ENCODE measurements at regions not wholly inside any gene's neighbourhood (a gene's known extent, or its start where the extent isn't known, plus 50 kb on each side); places are given as distances from the start of the nearest gene placed in this dataset.

- TF ChIP-seq CTCF (IDR thresholded peaks at IDR 0.05; ENCODE audit: insufficient read depth in 1 of 2, low read depth in 1 of 2, low read length in 1 of 2, severe bottlenecking in 1 of 2, unreplicated experiment in 1 of 2), result no peak
- H3K9me3 Mint-ChIP-seq (ENCODE audit: unreplicated experiment), result no peaks in the 10 kb centered on the region
- H3K4me3 Mint-ChIP-seq (ENCODE audit: unreplicated experiment), result no peak overlapping the region
- no peak for DNase-seq
- POLR2A ChIA-PET, result no interaction called here
- no peak overlapping the region for H3K27ac Mint-ChIP-seq (ENCODE audit: unreplicated experiment)
- H3K9me3 ChIP-seq, result no peaks in the 10 kb centered on the region
- H3K27me3 Mint-ChIP-seq (ENCODE audit: insufficient read depth, unreplicated experiment), result no peaks in the 10 kb centered on the region
- H3K36me3 ChIP-seq (ENCODE audit: control insufficient read depth, insufficient read depth, low read length), result no peaks in the 10 kb centered on the region
- intact Hi-C loops (cut with micrococcal nuclease; ENCODE audit: unreplicated experiment), result loop anchor here (1.0 to 10.0 kb wide), 6 partner anchors 274 to 784 kb away; partner anchors contain the start of gene ADCY3
- H3K36me3 Mint-ChIP-seq (ENCODE audit: insufficient read depth, unreplicated experiment), result no peaks in the 10 kb centered on the region
- H3K4me1 Mint-ChIP-seq (ENCODE audit: low read depth, unreplicated experiment), result no peaks in the 10 kb centered on the region
- no TSS peak for BruUV-seq (replicated peaks)
- H3K4me3 ChIP-seq (ENCODE audit: low read depth, low read length), result no peak overlapping the region
- no peaks in the 10 kb centered on the region for H3K4me1 ChIP-seq
- CTCF ChIA-PET, result interaction anchor here (1.7 to 3.5 kb wide), 2 partner anchors 415 to 417 kb away, joined by 7 to 37 read pairs; no protein-coding TSS in a partner anchor
- H3K27me3 ChIP-seq (replicated peaks; ENCODE audit: control insufficient read depth, insufficient read depth, low read length), result no peaks in the 10 kb centered on the region
These were observed 50.6 kb upstream of the ITSN2 start for GRCh38 chr2:24410976-24411375.

- intact Hi-C loops (cut with micrococcal nuclease; ENCODE audit: unreplicated experiment), result loop anchor here (1.0 to 10.0 kb wide), 6 partner anchors 275 to 785 kb away; partner anchors contain the start of gene ADCY3
- TF ChIP-seq CTCF (IDR thresholded peaks at IDR 0.05; ENCODE audit: insufficient read depth in 1 of 2, low read depth in 1 of 2, low read length in 1 of 2, severe bottlenecking in 1 of 2, unreplicated experiment in 1 of 2), result peak; percentile 80 to 90
- no peaks in the 10 kb centered on the region for H3K27me3 Mint-ChIP-seq (ENCODE audit: insufficient read depth, unreplicated experiment)
- H3K9me3 Mint-ChIP-seq (ENCODE audit: unreplicated experiment), result no peaks in the 10 kb centered on the region
- DNase-seq, result peak; percentile 49 to 66
- Histone ChIP-seq H3K27me3 (replicated peaks; ENCODE audit: control insufficient read depth, insufficient read depth, low read length) (no peaks in the 10 kb centered on the region), H3K36me3 (ENCODE audit: control insufficient read depth, insufficient read depth, low read length) (no peaks in the 10 kb centered on the region), H3K4me1 (no peaks in the 10 kb centered on the region), H3K4me3 (ENCODE audit: low read depth, low read length) (no peak overlapping the region), H3K9me3 (no peaks in the 10 kb centered on the region)
- no peak overlapping the region for H3K4me3 Mint-ChIP-seq (ENCODE audit: unreplicated experiment)
- BruUV-seq (replicated peaks), result no TSS peak
- no peaks in the 10 kb centered on the region for H3K36me3 Mint-ChIP-seq (ENCODE audit: insufficient read depth, unreplicated experiment)
- CTCF ChIA-PET, result interaction anchor here (0.6 to 3.5 kb wide), 5 partner anchors 8 to 418 kb away, joined by 3 to 37 read pairs (median 7); no protein-coding TSS in a partner anchor
- POLR2A ChIA-PET, result no interaction called here
- H3K4me1 Mint-ChIP-seq (ENCODE audit: low read depth, unreplicated experiment), result no peaks in the 10 kb centered on the region
- H3K27ac Mint-ChIP-seq (ENCODE audit: unreplicated experiment), result no peak overlapping the region
These were observed 49.6 kb upstream of the ITSN2 start for GRCh38 chr2:24409700-24410556.

Data from Caco-2 (cell line).